HepG2 (cell line): ENCODE measurements at regions not wholly inside any gene's neighbourhood (a gene's known extent, or its start where the extent isn't known, plus 50 kb on each side); places are given as distances from the start of the nearest gene placed in this dataset.

Source experiments
- BCLAF1 ChIP-seq: fragments of 450-650 bp; IDR thresholded peaks from 2 replicates; pipeline ENCODE4 v1.6.1; 2017; ENCODE audit warnings: mild to moderate bottlenecking
- HES4 ChIP-seq: sonication (generic); formaldehyde crosslinking; IDR thresholded peaks from 2 replicates; pipeline ENCODE4 v1.9.0; 2021; ENCODE audit warnings: mild to moderate bottlenecking, missing genetic modification reagents, borderline replicate concordance
- KDM5B ChIP-seq: sonication (generic); formaldehyde crosslinking; IDR thresholded peaks from 2 replicates; pipeline ENCODE4 v1.4.0; 2020; ENCODE audit warnings: missing genetic modification reagents, mild to moderate bottlenecking, borderline replicate concordance
- MLLT10 ChIP-seq: sonication (generic); formaldehyde crosslinking; IDR thresholded peaks from 2 replicates; pipeline ENCODE4 v1.4.0; 2020; ENCODE audit warnings: missing genetic modification reagents
- NFE2L2 ChIP-seq: fragments of 150-350 bp; IDR thresholded peaks from 2 replicates; pipeline ENCODE4 v1.6.1; 2014; ENCODE audit warnings: low read length
- NR2F6 ChIP-seq, 2 experiments: IDR thresholded peaks; 2 replicates each; pipeline ENCODE4 v1.6.1; 2016; ENCODE audit warnings: antibody characterized with exemption in 1 of 2, mild to moderate bottlenecking in 1 of 2
- TF ChIP-seq, protein P1 (sequence below): sonication (generic); formaldehyde crosslinking; IDR thresholded peaks from 2 replicates; pipeline ENCODE4 v1.4.0; 2020; ENCODE audit warnings: missing genetic modification reagents
- TF ChIP-seq, protein P2 (sequence below): sonication (generic); formaldehyde crosslinking; IDR thresholded peaks from 2 replicates; pipeline ENCODE4 v1.8.0; 2022; ENCODE audit warnings: mild to moderate bottlenecking, missing genetic modification reagents, borderline replicate concordance
- TF ChIP-seq, protein P3 (sequence below): sonication (generic); formaldehyde crosslinking; IDR thresholded peaks from 2 replicates; pipeline ENCODE4 v1.5.1; 2020; ENCODE audit warnings: missing genetic modification reagents, mild to moderate bottlenecking, borderline replicate concordance

DNA sequence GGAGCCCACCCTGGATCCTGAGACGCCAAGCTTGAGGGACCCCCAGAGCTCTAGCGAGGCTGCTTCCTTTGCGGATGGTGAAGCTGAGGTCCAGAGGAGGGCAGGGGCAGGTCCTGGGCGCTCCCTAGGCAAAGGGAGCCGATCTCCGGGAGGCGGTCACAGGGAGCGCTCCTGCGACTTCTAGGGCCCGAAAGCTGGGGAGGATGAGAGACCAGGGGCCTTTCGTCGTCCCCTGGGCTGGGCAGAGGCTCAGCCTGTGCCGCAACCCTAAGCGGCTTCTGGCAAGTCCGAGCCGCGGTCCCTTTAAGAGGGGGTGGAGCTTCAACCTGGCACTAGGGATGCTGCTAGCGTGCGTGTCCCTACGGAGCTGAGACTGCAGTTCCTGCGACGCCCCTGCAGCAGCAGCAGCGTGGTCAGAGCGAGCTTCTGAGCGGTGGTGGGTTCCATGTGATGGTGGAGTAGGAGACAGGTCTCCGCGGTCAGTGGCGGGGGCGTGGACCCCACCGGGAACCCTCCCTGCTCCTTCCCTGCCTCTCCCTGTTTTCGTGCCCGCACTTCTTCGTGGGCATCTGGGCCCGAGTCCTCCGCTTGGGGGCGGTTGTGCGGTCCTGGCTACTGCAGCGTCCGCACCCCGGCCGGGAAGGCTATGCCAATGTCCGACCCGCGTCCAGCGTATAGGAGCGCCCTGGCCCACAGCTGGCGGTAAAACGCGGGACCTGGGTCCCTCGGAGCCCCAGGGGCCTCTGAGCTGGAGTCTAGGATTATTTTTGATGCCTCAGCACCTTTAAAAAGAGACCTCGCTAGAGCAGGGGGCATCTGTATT, 154.6 kb downstream of the CCDC74A start (continued):
- TF ChIP-seq, protein P1, sequence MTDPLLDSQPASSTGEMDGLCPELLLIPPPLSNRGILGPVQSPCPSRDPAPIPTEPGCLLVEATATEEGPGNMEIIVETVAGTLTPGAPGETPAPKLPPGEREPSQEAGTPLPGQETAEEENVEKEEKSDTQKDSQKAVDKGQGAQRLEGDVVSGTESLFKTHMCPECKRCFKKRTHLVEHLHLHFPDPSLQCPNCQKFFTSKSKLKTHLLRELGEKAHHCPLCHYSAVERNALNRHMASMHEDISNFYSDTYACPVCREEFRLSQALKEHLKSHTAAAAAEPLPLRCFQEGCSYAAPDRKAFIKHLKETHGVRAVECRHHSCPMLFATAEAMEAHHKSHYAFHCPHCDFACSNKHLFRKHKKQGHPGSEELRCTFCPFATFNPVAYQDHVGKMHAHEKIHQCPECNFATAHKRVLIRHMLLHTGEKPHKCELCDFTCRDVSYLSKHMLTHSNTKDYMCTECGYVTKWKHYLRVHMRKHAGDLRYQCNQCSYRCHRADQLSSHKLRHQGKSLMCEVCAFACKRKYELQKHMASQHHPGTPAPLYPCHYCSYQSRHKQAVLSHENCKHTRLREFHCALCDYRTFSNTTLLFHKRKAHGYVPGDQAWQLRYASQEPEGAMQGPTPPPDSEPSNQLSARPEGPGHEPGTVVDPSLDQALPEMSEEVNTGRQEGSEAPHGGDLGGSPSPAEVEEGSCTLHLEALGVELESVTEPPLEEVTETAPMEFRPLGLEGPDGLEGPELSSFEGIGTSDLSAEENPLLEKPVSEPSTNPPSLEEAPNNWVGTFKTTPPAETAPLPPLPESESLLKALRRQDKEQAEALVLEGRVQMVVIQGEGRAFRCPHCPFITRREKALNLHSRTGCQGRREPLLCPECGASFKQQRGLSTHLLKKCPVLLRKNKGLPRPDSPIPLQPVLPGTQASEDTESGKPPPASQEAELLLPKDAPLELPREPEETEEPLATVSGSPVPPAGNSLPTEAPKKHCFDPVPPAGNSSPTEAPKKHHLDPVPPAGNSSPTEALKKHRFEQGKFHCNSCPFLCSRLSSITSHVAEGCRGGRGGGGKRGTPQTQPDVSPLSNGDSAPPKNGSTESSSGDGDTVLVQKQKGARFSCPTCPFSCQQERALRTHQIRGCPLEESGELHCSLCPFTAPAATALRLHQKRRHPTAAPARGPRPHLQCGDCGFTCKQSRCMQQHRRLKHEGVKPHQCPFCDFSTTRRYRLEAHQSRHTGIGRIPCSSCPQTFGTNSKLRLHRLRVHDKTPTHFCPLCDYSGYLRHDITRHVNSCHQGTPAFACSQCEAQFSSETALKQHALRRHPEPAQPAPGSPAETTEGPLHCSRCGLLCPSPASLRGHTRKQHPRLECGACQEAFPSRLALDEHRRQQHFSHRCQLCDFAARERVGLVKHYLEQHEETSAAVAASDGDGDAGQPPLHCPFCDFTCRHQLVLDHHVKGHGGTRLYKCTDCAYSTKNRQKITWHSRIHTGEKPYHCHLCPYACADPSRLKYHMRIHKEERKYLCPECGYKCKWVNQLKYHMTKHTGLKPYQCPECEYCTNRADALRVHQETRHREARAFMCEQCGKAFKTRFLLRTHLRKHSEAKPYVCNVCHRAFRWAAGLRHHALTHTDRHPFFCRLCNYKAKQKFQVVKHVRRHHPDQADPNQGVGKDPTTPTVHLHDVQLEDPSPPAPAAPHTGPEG (CRISPR knock-in tag) = 0 out of 2 replicates have a peak, but pooled peaks have one; percentile 83
- TF ChIP-seq, protein P2, sequence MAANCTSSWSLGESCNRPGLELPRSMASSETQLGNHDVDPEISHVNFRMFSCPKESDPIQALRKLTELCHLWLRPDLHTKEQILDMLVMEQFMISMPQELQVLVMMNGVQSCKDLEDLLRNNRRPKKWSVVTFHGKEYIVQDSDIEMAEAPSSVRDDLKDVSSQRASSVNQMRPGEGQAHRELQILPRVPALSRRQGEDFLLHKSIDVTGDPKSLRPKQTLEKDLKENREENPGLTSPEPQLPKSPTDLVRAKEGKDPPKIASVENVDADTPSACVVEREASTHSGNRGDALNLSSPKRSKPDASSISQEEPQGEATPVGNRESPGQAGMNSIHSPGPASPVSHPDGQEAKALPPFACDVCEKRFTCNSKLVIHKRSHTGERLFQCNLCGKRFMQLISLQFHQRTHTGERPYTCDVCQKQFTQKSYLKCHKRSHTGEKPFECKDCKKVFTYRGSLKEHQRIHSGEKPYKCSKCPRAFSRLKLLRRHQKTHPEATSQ = peak; percentile 43; the same call in 1 of the 2 replicates
- TF ChIP-seq NFE2L2 (no peak), BCLAF1 (no peak), NR2F6 (IDR thresholded peaks at IDR 0.05) (no peak), NR2F6 (CRISPR knock-in tag; IDR thresholded peaks at IDR 0.05) (peak; percentile 62), KDM5B (peak; percentile 95), MLLT10 (no peak), HES4 (CRISPR knock-in tag) (no peak)
- TF ChIP-seq, protein P3, sequence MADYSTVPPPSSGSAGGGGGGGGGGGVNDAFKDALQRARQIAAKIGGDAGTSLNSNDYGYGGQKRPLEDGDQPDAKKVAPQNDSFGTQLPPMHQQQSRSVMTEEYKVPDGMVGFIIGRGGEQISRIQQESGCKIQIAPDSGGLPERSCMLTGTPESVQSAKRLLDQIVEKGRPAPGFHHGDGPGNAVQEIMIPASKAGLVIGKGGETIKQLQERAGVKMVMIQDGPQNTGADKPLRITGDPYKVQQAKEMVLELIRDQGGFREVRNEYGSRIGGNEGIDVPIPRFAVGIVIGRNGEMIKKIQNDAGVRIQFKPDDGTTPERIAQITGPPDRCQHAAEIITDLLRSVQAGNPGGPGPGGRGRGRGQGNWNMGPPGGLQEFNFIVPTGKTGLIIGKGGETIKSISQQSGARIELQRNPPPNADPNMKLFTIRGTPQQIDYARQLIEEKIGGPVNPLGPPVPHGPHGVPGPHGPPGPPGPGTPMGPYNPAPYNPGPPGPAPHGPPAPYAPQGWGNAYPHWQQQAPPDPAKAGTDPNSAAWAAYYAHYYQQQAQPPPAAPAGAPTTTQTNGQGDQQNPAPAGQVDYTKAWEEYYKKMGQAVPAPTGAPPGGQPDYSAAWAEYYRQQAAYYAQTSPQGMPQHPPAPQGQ (CRISPR knock-in tag) = no peak
